NCI-H1930 (cell line): ENCODE measurements at regions not wholly inside any gene's neighbourhood (a gene's known extent, or its start where the extent isn't known, plus 50 kb on each side); places are given as distances from the start of the nearest gene placed in this dataset.

Source experiments
- DNase-seq, 2 experiments: peaks; one replicate each; lab custom pipeline; 2025; lab: John Stamatoyannopoulos, UW

DNA sequence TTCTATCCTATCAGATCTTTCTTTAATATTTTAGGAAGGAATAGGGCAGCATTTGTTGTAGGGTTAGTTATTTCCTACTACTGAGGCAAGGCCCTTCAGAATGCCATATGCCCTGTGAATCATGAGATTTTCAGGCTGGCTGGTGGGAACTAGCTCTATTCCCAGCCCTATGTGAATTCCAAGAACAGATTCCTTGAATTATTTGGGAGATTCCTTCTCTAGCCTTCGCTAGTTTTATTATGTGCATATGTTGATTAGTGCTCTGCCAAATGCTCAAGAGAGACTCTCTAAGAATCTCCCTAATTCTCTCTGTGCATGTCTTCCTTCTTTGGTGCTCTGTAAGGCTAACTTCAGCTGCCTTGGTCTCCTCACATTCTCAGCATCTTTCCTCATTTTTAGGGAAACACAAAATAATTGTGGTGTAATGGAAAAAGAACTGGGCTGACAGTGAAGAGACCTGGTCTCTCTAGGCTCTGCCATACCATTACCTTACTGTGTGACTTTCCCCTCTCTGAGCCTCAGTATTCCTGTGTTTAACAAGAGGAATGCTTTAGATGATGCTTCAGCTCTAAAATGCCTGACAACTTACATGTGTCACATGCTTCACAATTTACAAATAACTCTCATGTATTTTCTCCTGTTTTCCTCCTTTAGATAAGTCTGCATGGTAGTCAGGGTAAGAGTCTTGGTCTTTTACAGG lies 79.7 kb downstream of the VMA21 start:
- DNase-seq = no peak

- no peak for DNase-seq
These were observed 81.1 kb downstream of the VMA21 start for GRCh38 chrX:151478058-151478457.

DNA sequence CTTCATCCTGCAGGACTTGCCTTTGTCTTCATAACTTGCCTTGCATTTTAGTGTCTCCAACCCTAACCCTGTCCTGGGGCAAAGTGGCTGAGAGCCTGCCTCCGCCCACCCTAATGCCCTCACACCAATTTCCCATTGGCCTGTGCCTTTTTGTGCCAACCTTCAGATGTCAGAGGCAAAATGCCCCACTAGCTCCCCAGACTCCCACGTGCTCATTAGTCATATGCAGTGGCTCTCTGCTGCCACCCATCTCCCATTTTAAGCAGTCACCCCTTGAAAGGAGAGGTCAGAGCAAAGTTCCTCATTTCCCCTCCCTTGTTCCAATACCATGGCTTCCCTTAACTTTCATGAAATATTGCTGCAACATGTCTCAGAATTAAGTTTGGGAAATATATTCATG lies 74.8 kb upstream of the PASD1 start:
- DNase-seq = peak in 1 of 2 experiments; percentile 0

- DNase-seq = peak in 1 of 2 experiments; percentile 7
These were observed 57.7 kb upstream of the PASD1 start for GRCh38 chrX:151505796-151506195.

DNA sequence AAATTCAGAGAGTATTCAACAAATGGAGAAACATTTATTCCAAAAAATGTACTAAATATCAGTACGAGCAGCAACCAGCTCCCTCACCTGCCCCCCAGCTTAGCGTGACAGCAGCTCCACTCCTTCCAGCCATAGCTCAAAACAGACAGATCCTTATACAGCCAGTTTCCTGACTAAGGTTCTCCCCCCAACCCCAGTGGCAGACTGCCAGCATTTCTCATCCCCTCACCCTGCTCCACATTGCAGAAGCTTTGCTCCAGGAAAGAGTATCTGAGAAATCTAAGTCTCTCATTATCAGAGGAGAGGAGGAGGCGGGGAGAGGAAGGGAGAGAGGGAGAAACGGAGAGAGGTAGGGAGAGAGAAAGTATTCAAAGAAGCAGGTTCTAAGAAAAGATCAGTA lies 53.3 kb upstream of the PASD1 start:
- DNase-seq = no peak

DNA sequence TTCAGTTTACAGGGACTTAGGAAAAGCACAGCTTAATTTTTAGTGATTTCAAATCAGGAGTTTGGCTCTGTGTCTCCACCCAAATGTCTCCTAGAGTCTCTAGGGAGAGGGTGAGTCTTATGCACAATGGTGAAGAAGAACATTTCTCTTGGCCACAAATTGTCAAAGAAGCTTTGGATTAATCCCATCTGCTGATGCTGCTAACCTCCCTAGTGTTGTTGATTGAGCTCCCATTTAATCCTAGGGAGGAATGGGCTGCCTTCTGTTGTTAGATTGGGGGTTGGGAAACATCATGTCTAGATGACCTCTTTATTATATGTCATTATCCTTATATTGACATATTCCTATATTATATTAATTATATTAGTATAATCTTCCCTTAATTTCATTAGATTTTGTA lies 50.0 kb upstream of the PASD1 start:
- DNase-seq = no peak
